HepG2 (cell line): ENCODE measurements at regions not wholly inside any gene's neighbourhood (a gene's known extent, or its start where the extent isn't known, plus 50 kb on each side); places are given as distances from the start of the nearest gene placed in this dataset.

Experiments used
- ATAC-seq: fragments of 200-7000 bp; cut with Tn5 transposase; 3 replicates; pipeline ENCODE4 v1.9.1; 2020; ENCODE audit warnings: mild to moderate bottlenecking, moderate library complexity
- BruUV-seq: library from RNA; stranded (reverse); fragments of 400-500 nt; replicated peaks from 2 replicates; lab custom pipeline; 2021; lab: Mats Ljungman, UMichigan
- CTCF ChIA-PET: fragments of 300-600 bp; formaldehyde crosslinking; extraction: SDS; loops from one replicate; lab custom pipeline; 2021; ENCODE audit warnings: low total read pairs, inconsistent platforms, low intra/inter-chr PET ratio; lab: Yijun Ruan, JAX
- POLR2A ChIA-PET: fragments of 350-600 bp; sonication (Branson Sonifier 250); formaldehyde crosslinking; loops from one replicate; lab custom pipeline; 2020; ENCODE audit warnings: antibody characterized with exemption, inconsistent platforms; lab: Yijun Ruan, JAX
- DNase-seq: peaks from one replicate; pipeline ENCODE4 v3.0.0-alpha.2; 2015; ENCODE audit warnings: low spot score
- FAIRE-seq: peaks from 3 replicates; lab custom pipeline; 2011; peaks lifted over from hg19 to GRCh38; lab: Jason Lieb, UNC
- H2AFZ ChIP-seq: one replicate; pipeline ENCODE4 v1.6.1; 2011; ENCODE audit warnings: low read length, inconsistent platforms
- H3K27ac ChIP-seq: fragments of 300-600 bp; 3 replicates; pipeline ENCODE4 v1.8.0; 2011; ENCODE audit warnings: mixed run types, mild to moderate bottlenecking, mixed read lengths, low read length, inconsistent platforms; ENCODE audit not compliant: insufficient read depth; ENCODE audit errors: extremely low read length
- H3K27me3 ChIP-seq, 2 experiments: fragments of 200-600 bp in 1 of 2; 2 replicates in 1 of 2; 3 replicates in 1 of 2; pipeline versions ENCODE4 v1.6.0 to v1.8.0; 2011; ENCODE audit warnings: low read length in 2 of 2, mild to moderate bottlenecking in 2 of 2, moderate library complexity in 2 of 2, inconsistent platforms in 1 of 2; ENCODE audit not compliant: insufficient read depth in 2 of 2, control insufficient read depth in 1 of 2
- H3K36me3 ChIP-seq, 2 experiments: fragments of 200-600 bp in 1 of 2; replicated peaks in 1 of 2; 2 replicates in 1 of 2; 3 replicates in 1 of 2; pipeline versions ENCODE4 v1.5.1 to v1.8.0; 2011; ENCODE audit warnings: low read length in 2 of 2, inconsistent platforms in 1 of 2; ENCODE audit not compliant: insufficient read depth in 2 of 2, control insufficient read depth in 1 of 2
- H3K4me1 ChIP-seq: 2 replicates; pipeline ENCODE4 v1.5.1; 2012; ENCODE audit warnings: low read length, inconsistent platforms; ENCODE audit not compliant: insufficient read depth
- H3K4me2 ChIP-seq: 2 replicates; pipeline ENCODE4 v1.6.0; 2011; ENCODE audit warnings: low read depth, low read length, inconsistent platforms
- H3K4me3 ChIP-seq, 3 experiments: fragments of 200-600 bp in 1 of 3; sonication (generic), shearing (Covaris generic) in 1 of 3; replicated peaks in 1 of 3; 2 replicates each; pipeline ENCODE4 v1.5.1; 2011 to 2016; ENCODE audit warnings: low read length in 3 of 3, inconsistent platforms in 2 of 3, low read depth in 2 of 3, mild to moderate bottlenecking in 2 of 3, control low read depth in 1 of 3, mixed read lengths in 1 of 3; ENCODE audit not compliant: insufficient read depth in 1 of 3
- H3K79me2 ChIP-seq: one replicate; pipeline ENCODE4 v1.6.1; 2011; ENCODE audit warnings: low read length, inconsistent platforms; ENCODE audit not compliant: insufficient read depth
- H3K9ac ChIP-seq: 2 replicates; pipeline ENCODE4 v1.6.0; 2011; ENCODE audit warnings: mild to moderate bottlenecking, low read depth, low read length, inconsistent platforms; ENCODE audit not compliant: insufficient read depth
- H3K9me3 ChIP-seq: 2 replicates; pipeline ENCODE4 v1.5.1; 2012; ENCODE audit warnings: mild to moderate bottlenecking, low read length
- H4K20me1 ChIP-seq: 2 replicates; pipeline ENCODE4 v1.6.0; 2011; ENCODE audit warnings: inconsistent platforms, mild to moderate bottlenecking, low read length, moderate library complexity; ENCODE audit not compliant: insufficient read depth
- CEBPB ChIP-seq: IDR thresholded peaks from 2 replicates; pipeline ENCODE4 v1.6.1; 2011; ENCODE audit warnings: low read depth, low read length, improper control_type of control experiment, borderline replicate concordance
- GABPA ChIP-seq, 2 experiments: IDR thresholded peaks; 2 replicates each; pipeline ENCODE4 v1.6.1; 2011 to 2016; ENCODE audit warnings: low read depth in 2 of 2, low read length in 1 of 2, missing biosample characterization in 1 of 2, missing genetic modification characterization in 1 of 2
- GLMP ChIP-seq: sonication (generic); formaldehyde crosslinking; IDR thresholded peaks from 2 replicates; pipeline ENCODE4 v1.9.0; 2021; ENCODE audit warnings: missing genetic modification reagents, mild to moderate bottlenecking, borderline replicate concordance
- HNRNPK ChIP-seq: fragments of 200-400 bp; formaldehyde crosslinking; IDR thresholded peaks from 2 replicates; pipeline ENCODE4 v1.6.1; 2018; ENCODE audit warnings: low read length, low read depth, moderate library complexity, mild to moderate bottlenecking; ENCODE audit not compliant: poor library complexity, severe bottlenecking
- IRF2 ChIP-seq: IDR thresholded peaks from 2 replicates; pipeline ENCODE4 v1.6.1; 2018; ENCODE audit warnings: missing genetic modification reagents, missing compliant biosample characterization
- MAFK ChIP-seq, 2 experiments: IDR thresholded peaks in 1 of 2; conservative IDR thresholded peaks in 1 of 2; 2 replicates each; pipeline ENCODE4 v1.6.1; 2011; ENCODE audit warnings: improper control_type of control experiment in 2 of 2, low read length in 2 of 2
- MYNN ChIP-seq: sonication (generic); formaldehyde crosslinking; IDR thresholded peaks from 2 replicates; pipeline ENCODE4 v1.4.0; 2020; ENCODE audit warnings: mild to moderate bottlenecking, low read depth, missing genetic modification reagents
- NONO ChIP-seq, 2 experiments: fragments of 450-650 bp in 1 of 2; sonication (generic) in 1 of 2; formaldehyde crosslinking in 1 of 2; IDR thresholded peaks in 1 of 2; conservative IDR thresholded peaks in 1 of 2; 2 replicates each; pipeline versions ENCODE4 v1.6.1 to v1.8.0; 2017 to 2022; ENCODE audit warnings: mild to moderate bottlenecking in 1 of 2, missing genetic modification reagents in 1 of 2, moderate library complexity in 1 of 2
- SIN3A ChIP-seq: IDR thresholded peaks from 2 replicates; pipeline ENCODE4 v1.6.1; 2011; ENCODE audit warnings: low read depth, mild to moderate bottlenecking, control low read depth, low read length, borderline replicate concordance
- STAT5B ChIP-seq: sonication (generic); formaldehyde crosslinking; IDR thresholded peaks from 2 replicates; pipeline ENCODE4 v1.4.0; 2020; ENCODE audit warnings: missing genetic modification reagents
- ZNF432 ChIP-seq: sonication (generic); formaldehyde crosslinking; IDR thresholded peaks from 2 replicates; pipeline ENCODE4 v1.5.0; 2020; ENCODE audit warnings: missing genetic modification reagents, mild to moderate bottlenecking, borderline replicate concordance
- WGBS: methylation state at CpG from one replicate; pipeline ENCODE4 v1.1.6; 2017; ENCODE audit warnings: low lambda C conversion rate; 5-methylcytosine and 5-hydroxymethylcytosine counted together
- in situ Hi-C: cut with HindIII; loops from 2 replicates; pipeline ENCODE4 v1.10.0; 2017; ENCODE audit warnings: low pct_unique_long_range_greater_than_20kb; ENCODE audit not compliant: extremely low pct_ligation_motif_present
- intact Hi-C: fragments of 100-400 bp; cut with micrococcal nuclease; formaldehyde crosslinking; loops from one replicate; pipeline ENCODE4 v1.10.0; 2022; ENCODE audit not compliant: unreplicated experiment

GRCh38 chr5:174481737-174482136 is 242.6 kb upstream of the MSX2 start:
- DNase-seq (no peak), ATAC-seq (no peak), FAIRE-seq (no peak)
- Histone ChIP-seq H3K9me3 (peaks cover 5% of the 10 kb centered on the region; the same call in 1 of the 2 replicates), H3K27me3 (no peaks in the 10 kb centered on the region; a peak in 1 of 5 replicates), H2AFZ (no peak overlapping the region), H3K36me3 (no peaks in the 10 kb centered on the region), H3K9ac (no peak overlapping the region), H3K4me3 (no peak overlapping the region), H4K20me1 (no peaks in the 10 kb centered on the region), H3K27ac (no peak overlapping the region), H3K4me1 (no peaks in the 10 kb centered on the region), H3K79me2 (no peaks in the 10 kb centered on the region), H3K4me2 (no peak overlapping the region)
- no TSS peak for BruUV-seq
- ChIA-PET POLR2A (no interaction called here), CTCF (no interaction called here)
- WGBS: 59% methylated on average over 1 of the region's 1 CpG
- in situ Hi-C loops: no loop called here
- intact Hi-C loops: no loop called here
- TF ChIP-seq NONO (IDR thresholded peaks at IDR 0.05) (0 out of 2 replicates have a peak, but pooled peaks have one; percentile 33), NONO (CRISPR knock-in tag; conservative IDR thresholded peaks at IDR 0.05) (no peak), SIN3A (no peak), STAT5B (CRISPR knock-in tag) (no peak), HNRNPK (peak; percentile 37), MYNN (CRISPR knock-in tag) (no peak)

- Histone ChIP-seq H4K20me1 (no peaks in the 10 kb centered on the region), H3K4me2 (no peak overlapping the region), H3K9ac (no peak overlapping the region), H3K4me1 (no peaks in the 10 kb centered on the region), H3K9me3 (peaks cover 5% of the 10 kb centered on the region; the same call in 1 of the 2 replicates), H3K27me3 (no peaks in the 10 kb centered on the region; a peak in 1 of 5 replicates), H3K79me2 (no peaks in the 10 kb centered on the region), H3K4me3 (no peak overlapping the region), H3K36me3 (no peaks in the 10 kb centered on the region), H3K27ac (no peak overlapping the region), H2AFZ (no peak overlapping the region)
- in situ Hi-C loops: no loop called here
- ATAC-seq (no peak), FAIRE-seq (no peak), DNase-seq (no peak)
- ChIA-PET POLR2A (no interaction called here), CTCF (no interaction called here)
- no TSS peak for BruUV-seq
- intact Hi-C loops: no loop called here
- WGBS: 23% methylated on average over 8 of the region's 8 CpGs
- TF ChIP-seq MAFK (conservative IDR thresholded peaks at IDR 0.05 in 1 of 2, IDR thresholded peaks at IDR 0.05 in 1 of 2; ENCODE audit: low read length in 2 of 2) (no peak), GABPA (IDR thresholded peaks at IDR 0.05; ENCODE audit: low read depth, low read length) (no peak), GABPA (CRISPR knock-in tag; IDR thresholded peaks at IDR 0.05; ENCODE audit: low read depth) (no peak), GLMP (no peak), IRF2 (no peak), CEBPB (no peak), ZNF432 (CRISPR knock-in tag) (no peak)
Observed at GRCh38 chr5:174482607-174483024, 241.8 kb upstream of the MSX2 start.
